GM19467 (cell line): ENCODE measurements at regions not wholly inside any gene's neighbourhood (a gene's known extent, or its start where the extent isn't known, plus 50 kb on each side); places are given as distances from the start of the nearest gene placed in this dataset.
"Not testable (repeated sequence)": the region's sequence is repeated elsewhere in the genome, so short reads cannot be mapped to it uniquely, and the experiment has no call there.

Source experiments
- ATAC-seq: cut with Tn5 transposase; IDR thresholded peaks from one replicate; pipeline ENCODE4 v1.9.1; 2021; ENCODE audit warnings: mild to moderate bottlenecking, moderate library complexity; ENCODE audit not compliant: unreplicated experiment

GRCh38 chr2:187610450-187610849 lies 56.2 kb upstream of the TFPI start:
- not testable (repeated sequence) for ATAC-seq

GRCh38 chr2:187612857-187613256 lies 58.6 kb upstream of the TFPI start:
- ATAC-seq = no peak

- ATAC-seq = no peak
Measured at GRCh38 chr2:187614756-187615155, 60.5 kb upstream of the TFPI start.

GRCh38 chr2:187615364-187615763 lies 61.1 kb upstream of the TFPI start:
- no peak for ATAC-seq

GRCh38 chr2:187615902-187616301 lies 61.7 kb upstream of the TFPI start:
- no peak for ATAC-seq

- ATAC-seq = no peak
Measured at GRCh38 chr2:187617120-187617519, 62.9 kb upstream of the TFPI start.

GRCh38 chr2:187617905-187618304 lies 63.7 kb upstream of the TFPI start:
- no peak for ATAC-seq

- ATAC-seq = no peak
Measured at GRCh38 chr2:187618813-187619212, 64.6 kb upstream of the TFPI start.

GRCh38 chr2:187627153-187627552 lies 72.9 kb upstream of the TFPI start:
- ATAC-seq = no peak

- not testable (repeated sequence) for ATAC-seq
Measured at GRCh38 chr2:187636731-187637391, 82.6 kb upstream of the TFPI start.

- ATAC-seq = not testable (repeated sequence)
Measured at GRCh38 chr2:187637392-187637740, 83.1 kb upstream of the TFPI start.

- ATAC-seq = not testable (repeated sequence)
Measured at GRCh38 chr2:187637771-187638170, 83.5 kb upstream of the TFPI start.

- no peak for ATAC-seq
Measured at GRCh38 chr2:187638840-187639239, 84.6 kb upstream of the TFPI start.

- no peak for ATAC-seq
Measured at GRCh38 chr2:187640926-187641510, 86.8 kb upstream of the TFPI start.

GRCh38 chr2:187642498-187642897 lies 88.3 kb upstream of the TFPI start:
- ATAC-seq = no peak

GRCh38 chr2:187644486-187644885 lies 90.3 kb upstream of the TFPI start:
- ATAC-seq = no peak

- no peak for ATAC-seq
Measured at GRCh38 chr2:187644981-187645380, 90.7 kb upstream of the TFPI start.

GRCh38 chr2:187646556-187646955 lies 92.3 kb upstream of the TFPI start:
- no peak for ATAC-seq

- no peak for ATAC-seq
Measured at GRCh38 chr2:187654535-187654934, 100.3 kb upstream of the TFPI start.

- ATAC-seq = no peak
Measured at GRCh38 chr2:187655001-187655400, 100.8 kb upstream of the TFPI start.

- ATAC-seq = no peak
Measured at GRCh38 chr2:187656123-187656522, 101.9 kb upstream of the TFPI start.

- ATAC-seq = no peak
Measured at GRCh38 chr2:187658952-187659525, 104.8 kb upstream of the TFPI start.

- ATAC-seq = not testable (repeated sequence)
Measured at GRCh38 chr2:187676050-187676449, 121.8 kb upstream of the TFPI start.
